B cell (primary cell): ENCODE measurements at regions not wholly inside any gene's neighbourhood (a gene's known extent, or its start where the extent isn't known, plus 50 kb on each side); places are given as distances from the start of the nearest gene placed in this dataset.

Source experiments
- CTCF ChIP-seq: fragments of 200-600 bp; IDR thresholded peaks from one replicate; pipeline ENCODE4 v1.8.0; 2022; ENCODE audit warnings: antibody characterized with exemption, mild to moderate bottlenecking
- EZH2 ChIP-seq: IDR thresholded peaks from 2 replicates; pipeline ENCODE4 v1.6.1; 2012; ENCODE audit warnings: borderline replicate concordance, low read depth, mild to moderate bottlenecking, moderate library complexity, low read length; ENCODE audit not compliant: insufficient read depth, poor library complexity, severe bottlenecking

GRCh38 chr14:26293909-26294308 lies 303.9 kb downstream of the NOVA1 start:
- TF ChIP-seq EZH2 = no peak
- no peak for TF ChIP-seq CTCF
